GM12878 (cell line): ENCODE measurements at regions not wholly inside any gene's neighbourhood (a gene's known extent, or its start where the extent isn't known, plus 50 kb on each side); places are given as distances from the start of the nearest gene placed in this dataset.

Source experiments
- ATAC-seq: fragments of 200-7000 bp; cut with Tn5 transposase; 3 replicates; pipeline ENCODE4 v1.9.1; 2020; ENCODE audit warnings: mild to moderate bottlenecking, moderate library complexity
- BruUV-seq: library from RNA; stranded (reverse); fragments of 400-500 nt; replicated peaks from 2 replicates; lab custom pipeline; 2021; lab: Mats Ljungman, UMichigan
- CTCF ChIA-PET: fragments of 300-600 bp; sonication (Branson Sonifier 250); formaldehyde crosslinking; extraction: SDS; loops from one replicate; lab custom pipeline; 2021; ENCODE audit warnings: inconsistent platforms; lab: Yijun Ruan, JAX
- POLR2A ChIA-PET: fragments of 350-600 bp; formaldehyde crosslinking; extraction: SDS; loops from one replicate; lab custom pipeline; 2021; ENCODE audit warnings: inconsistent platforms; lab: Charles Lee
- RAD21 ChIA-PET: fragments of 300-600 bp; sonication (Branson Sonifier 250); formaldehyde crosslinking; loops from one replicate; lab custom pipeline; 2023; ENCODE audit warnings: antibody characterized with exemption; ENCODE audit not compliant: unreplicated experiment; lab: Charles Lee
- SMC1A ChIA-PET: fragments of 300-600 bp; sonication (Branson Sonifier 250); formaldehyde crosslinking; loops from one replicate; lab custom pipeline; 2023; ENCODE audit not compliant: unreplicated experiment, uncharacterized antibody; lab: Charles Lee
- DNase-seq: peaks from one replicate; pipeline ENCODE4 v3.0.0-alpha.2; 2011; ENCODE audit warnings: low read depth, low spot score
- FAIRE-seq: peaks from 3 replicates; lab custom pipeline; 2011; peaks lifted over from hg19 to GRCh38; lab: Jason Lieb, UNC
- H2AFZ ChIP-seq: 2 replicates; pipeline ENCODE4 v1.6.0; 2011; ENCODE audit warnings: low read depth, low read length, control low read depth; ENCODE audit not compliant: control insufficient read depth
- H3K27ac ChIP-seq: 2 replicates; pipeline ENCODE4 v1.5.1; 2011; ENCODE audit warnings: control low read depth; ENCODE audit not compliant: control insufficient read depth, insufficient read depth
- H3K27me3 ChIP-seq, 2 experiments: replicated peaks in 1 of 2; 2 replicates each; pipeline versions ENCODE4 v1.6.0 to v1.6.1; 2011; ENCODE audit warnings: low read length in 1 of 2; ENCODE audit not compliant: control insufficient read depth in 2 of 2, insufficient read depth in 2 of 2
- H3K36me3 ChIP-seq, 2 experiments: 2 replicates each; pipeline ENCODE4 v1.5.1; 2011; ENCODE audit warnings: low read length in 1 of 2; ENCODE audit not compliant: control insufficient read depth in 2 of 2, insufficient read depth in 2 of 2
- H3K4me1 ChIP-seq: 2 replicates; pipeline ENCODE4 v1.6.1; 2011; ENCODE audit warnings: mild to moderate bottlenecking, low read length, moderate library complexity, mixed read lengths; ENCODE audit not compliant: control insufficient read depth, insufficient read depth
- H3K4me2 ChIP-seq: 2 replicates; pipeline ENCODE4 v1.6.0; 2011; ENCODE audit warnings: control low read depth; ENCODE audit not compliant: control insufficient read depth, insufficient read depth
- H3K4me3 ChIP-seq: fragments of 200-600 bp; sonication (generic); 2 replicates; pipeline ENCODE4 v1.5.1; 2016
- H3K79me2 ChIP-seq: 2 replicates; pipeline ENCODE4 v1.6.0; 2011; ENCODE audit warnings: low read length; ENCODE audit not compliant: control insufficient read depth, insufficient read depth
- H3K9ac ChIP-seq: 2 replicates; pipeline ENCODE4 v1.8.0; 2011; ENCODE audit warnings: low read length, control low read depth, mixed read lengths; ENCODE audit not compliant: control insufficient read depth, insufficient read depth
- H3K9me3 ChIP-seq: replicated peaks from 3 replicates; pipeline ENCODE4 v1.5.1; 2011; ENCODE audit warnings: mild to moderate bottlenecking, low read length; ENCODE audit not compliant: control insufficient read depth, insufficient read depth
- H4K20me1 ChIP-seq: 2 replicates; pipeline ENCODE4 v1.6.0; 2011; ENCODE audit not compliant: control insufficient read depth, insufficient read depth
- BRCA1 ChIP-seq: IDR thresholded peaks from 2 replicates; pipeline ENCODE4 v1.6.1; 2011; ENCODE audit warnings: low read depth, low read length, improper control_type of control experiment
- EP300 ChIP-seq, 2 experiments: fragments of 150-350 bp in 1 of 2; IDR thresholded peaks; 2 replicates each; pipeline ENCODE4 v1.6.1; 2011 to 2012; ENCODE audit warnings: low read depth in 2 of 2, low read length in 2 of 2, borderline replicate concordance in 1 of 2, improper control_type of control experiment in 1 of 2, inconsistent platforms in 1 of 2; ENCODE audit not compliant: control insufficient read depth in 1 of 2
- GATAD2B ChIP-seq: fragments of 450-650 bp; conservative IDR thresholded peaks from 2 replicates; pipeline ENCODE4 v1.6.1; 2017; ENCODE audit warnings: low read depth, mild to moderate bottlenecking, moderate library complexity
- IKZF1 ChIP-seq: fragments of 450-650 bp; conservative IDR thresholded peaks from 2 replicates; pipeline ENCODE4 v1.6.1; 2017; ENCODE audit warnings: antibody characterized with exemption, mild to moderate bottlenecking
- POU2F2 ChIP-seq: IDR thresholded peaks from 3 replicates; pipeline ENCODE4 v1.6.1; 2011; ENCODE audit warnings: low read depth, mild to moderate bottlenecking, low read length, borderline replicate concordance
- RAD51 ChIP-seq: fragments of 450-650 bp; IDR thresholded peaks from 2 replicates; pipeline ENCODE4 v1.6.1; 2016; ENCODE audit warnings: moderate library complexity, mild to moderate bottlenecking, inconsistent platforms
- RBBP5 ChIP-seq: fragments of 200-600 bp; sonication (generic); conservative IDR thresholded peaks from 2 replicates; pipeline ENCODE4 v1.6.1; 2016
- TCF3 ChIP-seq: IDR thresholded peaks from 2 replicates; pipeline ENCODE4 v1.6.1; 2012; ENCODE audit warnings: low read depth, mild to moderate bottlenecking, low read length, borderline replicate concordance; ENCODE audit not compliant: insufficient read depth
- WGBS: methylation state at CpG from one replicate; pipeline ENCODE4 v1.1.6; 2016; ENCODE audit warnings: low lambda C conversion rate; ENCODE audit not compliant: insufficient replicate concordance, insufficient coverage; ENCODE audit errors: missing lambda C conversion rate; 5-methylcytosine and 5-hydroxymethylcytosine counted together
- in situ Hi-C: fragments of 300-500 bp; cut with MboI; formaldehyde crosslinking; loops from 9 replicates; pipeline ENCODE4 v1.14.3; 2018; ENCODE audit warnings: mixed read lengths
- intact Hi-C: fragments of 100-400 bp; cut with micrococcal nuclease; formaldehyde crosslinking; loops from one replicate; pipeline ENCODE4 v1.14.2; 2022; ENCODE audit not compliant: unreplicated experiment
- TF ChIP-seq, protein P1 (sequence below): IDR thresholded peaks from 2 replicates; pipeline ENCODE4 v1.6.1; 2011; ENCODE audit warnings: borderline replicate concordance, low read depth, mild to moderate bottlenecking, moderate library complexity, low read length; ENCODE audit not compliant: insufficient read depth, poor library complexity, severe bottlenecking

DNA sequence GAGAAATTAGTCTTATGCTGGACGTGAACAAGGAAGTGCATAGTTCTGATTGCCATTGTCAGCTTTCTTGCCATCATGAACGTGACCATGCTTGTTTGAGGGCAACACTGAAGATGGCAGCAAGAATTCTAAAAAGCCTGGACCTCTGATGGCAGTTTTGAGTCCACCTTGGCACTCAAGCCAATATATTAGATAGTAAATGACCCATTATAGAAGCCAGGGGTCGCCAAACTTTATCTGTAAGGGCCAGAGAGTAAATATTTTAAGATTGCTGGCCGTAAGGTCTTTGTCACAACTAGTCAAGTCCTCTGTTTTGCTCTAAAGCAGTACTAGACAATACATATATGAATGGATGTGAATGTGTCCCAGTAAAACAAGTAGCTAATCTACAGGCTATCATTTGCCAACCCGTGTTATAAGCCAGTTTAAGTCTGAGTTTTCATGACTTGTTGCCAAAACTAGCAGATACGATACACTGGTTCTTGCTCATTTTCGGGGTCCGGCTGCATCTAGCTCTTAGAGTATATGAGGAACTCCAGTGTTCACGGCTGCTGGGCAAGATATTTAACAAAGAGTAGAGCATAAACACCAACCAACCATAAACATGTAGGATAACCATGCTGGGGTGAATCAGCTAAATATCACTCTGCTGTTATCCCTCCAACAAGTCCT, 73.1 kb upstream of the PELI1 start (continued):
- TF ChIP-seq TCF3: no peak
- no peak for TF ChIP-seq GATAD2B
- TF ChIP-seq, all 136 proteins: peak for 1

DNA sequence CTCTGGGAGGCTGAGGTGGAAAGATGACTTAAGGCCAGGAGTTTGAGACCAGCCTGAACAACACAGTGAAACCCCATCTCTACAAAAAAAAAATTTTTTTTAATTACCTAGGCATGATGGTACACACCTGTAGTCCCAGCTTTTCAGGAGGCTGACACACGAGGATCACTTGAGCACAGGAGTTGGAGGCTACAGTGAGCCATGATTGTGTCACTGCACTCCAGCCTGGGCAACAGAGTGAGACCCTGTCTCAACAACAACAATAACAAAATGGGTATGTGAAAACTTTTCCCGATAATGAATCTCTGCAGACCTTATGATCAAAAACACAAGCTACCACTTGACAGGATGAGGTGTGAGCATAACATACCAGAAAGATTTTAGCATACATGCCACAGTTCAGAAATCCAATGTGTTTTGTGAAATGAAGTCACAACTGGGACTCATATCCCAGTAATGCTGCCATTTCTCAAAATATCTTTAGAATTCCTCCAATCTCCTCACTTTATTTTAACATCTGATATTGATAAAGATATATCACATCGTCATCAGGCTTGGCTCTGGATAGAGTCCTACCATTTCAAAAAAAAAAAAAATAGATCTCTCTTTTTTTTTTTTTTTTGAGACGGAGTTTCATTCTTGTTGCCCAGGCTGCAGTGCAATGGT, 74.0 kb upstream of the PELI1 start:
- no TSS peak for BruUV-seq
- Histone ChIP-seq H3K79me2 (no peaks in the 10 kb centered on the region), H2AFZ (no peak overlapping the region), H3K4me1 (peaks cover 30% of the 10 kb centered on the region), H3K36me3 (no peaks in the 10 kb centered on the region), H3K4me3 (no peak overlapping the region), H3K9me3 (no peaks in the 10 kb centered on the region), H3K4me2 (no peak overlapping the region), H3K9ac (no peak overlapping the region), H4K20me1 (no peaks in the 10 kb centered on the region), H3K27me3 (no peaks in the 10 kb centered on the region), H3K27ac (no peak overlapping the region)
- CTCF ChIA-PET: interaction anchor here (0.6 to 8.3 kb wide), 9 partner anchors 7 to 111 kb away, joined by 3 to 117 read pairs (median 9); no protein-coding TSS in a partner anchor
- POLR2A ChIA-PET: interaction anchor here (1.1 to 4.5 kb wide), 4 partner anchors 10 to 77 kb away, joined by 3 to 59 read pairs (median 7); no protein-coding TSS in a partner anchor
- SMC1A ChIA-PET: interaction anchor here (1.1 to 7.0 kb wide), 13 partner anchors 10 to 169 kb away, joined by 3 to 161 read pairs (median 11); no protein-coding TSS in a partner anchor
- DNase-seq: no peak
- in situ Hi-C loops (no loop called here), intact Hi-C loops (no loop called here)
- ATAC-seq: no peak
- WGBS: 57% methylated on average over 4 of the region's 4 CpGs
- TF ChIP-seq RAD51 (no peak), EP300 (IDR thresholded peaks at IDR 0.05; ENCODE audit: borderline replicate concordance in 1 of 2, control insufficient read depth in 1 of 2, low read depth in 2 of 2, low read length in 2 of 2) (no peak), RBBP5 (no peak), BRCA1 (no peak), POU2F2 (no peak), IKZF1 (no peak)
- TF ChIP-seq, protein P1, sequence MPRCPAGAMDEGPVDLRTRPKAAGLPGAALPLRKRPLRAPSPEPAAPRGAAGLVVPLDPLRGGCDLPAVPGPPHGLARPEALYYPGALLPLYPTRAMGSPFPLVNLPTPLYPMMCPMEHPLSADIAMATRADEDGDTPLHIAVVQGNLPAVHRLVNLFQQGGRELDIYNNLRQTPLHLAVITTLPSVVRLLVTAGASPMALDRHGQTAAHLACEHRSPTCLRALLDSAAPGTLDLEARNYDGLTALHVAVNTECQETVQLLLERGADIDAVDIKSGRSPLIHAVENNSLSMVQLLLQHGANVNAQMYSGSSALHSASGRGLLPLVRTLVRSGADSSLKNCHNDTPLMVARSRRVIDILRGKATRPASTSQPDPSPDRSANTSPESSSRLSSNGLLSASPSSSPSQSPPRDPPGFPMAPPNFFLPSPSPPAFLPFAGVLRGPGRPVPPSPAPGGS: no peak
- FAIRE-seq: no peak
- RAD21 ChIA-PET: interaction anchor here (0.9 to 4.6 kb wide), 9 partner anchors 7 to 109 kb away, joined by 3 to 186 read pairs (median 8); no protein-coding TSS in a partner anchor
